ENCODE measurements at regions not wholly inside any gene's neighbourhood (a gene's known extent, or its start where the extent isn't known, plus 50 kb on each side); places are given as distances from the start of the nearest gene placed in this dataset.

DNA sequence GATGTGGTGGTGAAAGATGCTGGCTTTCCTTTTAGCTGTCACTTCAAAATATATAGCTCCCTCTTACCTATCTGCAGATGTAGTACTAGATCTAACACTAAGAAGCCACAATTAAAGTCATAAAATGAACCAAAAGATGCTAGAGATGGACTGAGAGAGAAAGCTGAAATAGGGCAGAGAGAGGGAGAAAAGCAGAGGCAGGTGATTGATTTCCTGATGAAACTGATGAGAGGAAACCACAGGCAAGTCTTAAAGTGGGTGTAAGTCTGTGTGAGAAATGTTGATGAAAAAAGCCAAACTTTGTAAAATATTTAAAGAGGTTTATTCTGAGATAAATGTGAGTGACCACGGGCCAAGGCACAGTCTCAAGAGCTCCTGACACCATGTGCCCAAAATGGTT, 194.3 kb upstream of the MBL2 start:
- TF ChIP-seq, protein P1, sequence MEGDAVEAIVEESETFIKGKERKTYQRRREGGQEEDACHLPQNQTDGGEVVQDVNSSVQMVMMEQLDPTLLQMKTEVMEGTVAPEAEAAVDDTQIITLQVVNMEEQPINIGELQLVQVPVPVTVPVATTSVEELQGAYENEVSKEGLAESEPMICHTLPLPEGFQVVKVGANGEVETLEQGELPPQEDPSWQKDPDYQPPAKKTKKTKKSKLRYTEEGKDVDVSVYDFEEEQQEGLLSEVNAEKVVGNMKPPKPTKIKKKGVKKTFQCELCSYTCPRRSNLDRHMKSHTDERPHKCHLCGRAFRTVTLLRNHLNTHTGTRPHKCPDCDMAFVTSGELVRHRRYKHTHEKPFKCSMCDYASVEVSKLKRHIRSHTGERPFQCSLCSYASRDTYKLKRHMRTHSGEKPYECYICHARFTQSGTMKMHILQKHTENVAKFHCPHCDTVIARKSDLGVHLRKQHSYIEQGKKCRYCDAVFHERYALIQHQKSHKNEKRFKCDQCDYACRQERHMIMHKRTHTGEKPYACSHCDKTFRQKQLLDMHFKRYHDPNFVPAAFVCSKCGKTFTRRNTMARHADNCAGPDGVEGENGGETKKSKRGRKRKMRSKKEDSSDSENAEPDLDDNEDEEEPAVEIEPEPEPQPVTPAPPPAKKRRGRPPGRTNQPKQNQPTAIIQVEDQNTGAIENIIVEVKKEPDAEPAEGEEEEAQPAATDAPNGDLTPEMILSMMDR (optimal IDR thresholded peaks at IDR 0.05 in 1 of 3, IDR thresholded peaks at IDR 0.05 in 1 of 3, conservative IDR thresholded peaks at IDR 0.05 in 1 of 3; ENCODE audit: extremely low read depth in 1 of 3, insufficient read depth in 2 of 3, low read length in 3 of 3) = no peak
- no peak for TF ChIP-seq EZH2 (IDR thresholded peaks at IDR 0.05; ENCODE audit: low read length)
